HFF-Myc (cell line): ENCODE measurements at regions not wholly inside any gene's neighbourhood (a gene's known extent, or its start where the extent isn't known, plus 50 kb on each side); places are given as distances from the start of the nearest gene placed in this dataset.

Source experiments
- DNase-seq: peaks from one replicate; pipeline ENCODE4 v3.0.0-alpha.2; 2011; ENCODE audit warnings: low read depth; ENCODE audit errors: extremely low read depth
- H3K4me3 ChIP-seq: replicated peaks from 2 replicates; pipeline ENCODE4 v1.5.1; 2011; ENCODE audit warnings: low read depth, mild to moderate bottlenecking, control low read depth, low read length
- CTCF ChIP-seq: IDR thresholded peaks from 2 replicates; pipeline ENCODE4 v1.5.1; 2012; ENCODE audit warnings: mild to moderate bottlenecking, low read depth, low read length, control low read depth; ENCODE audit errors: missing control alignments

GRCh38 chr14:100386846-100387245 is 63.7 kb downstream of the SLC25A47 start:
- no peak overlapping the region for H3K4me3 ChIP-seq
- TF ChIP-seq CTCF: no peak
- DNase-seq: no peak

GRCh38 chr14:100387450-100387849 is 64.3 kb downstream of the SLC25A47 start:
- no peak for DNase-seq
- H3K4me3 ChIP-seq: no peak overlapping the region
- TF ChIP-seq CTCF: no peak

- DNase-seq: no peak
- no peak for TF ChIP-seq CTCF
- H3K4me3 ChIP-seq: no peak overlapping the region
Measured at GRCh38 chr14:100388103-100389054, 65.2 kb downstream of the SLC25A47 start.

GRCh38 chr14:100389497-100390104 is 66.5 kb downstream of the SLC25A47 start:
- no peak overlapping the region for H3K4me3 ChIP-seq
- no peak for DNase-seq
- TF ChIP-seq CTCF: no peak

GRCh38 chr14:100391173-100391572 is 68.0 kb downstream of the SLC25A47 start:
- DNase-seq: no peak
- no peak overlapping the region for H3K4me3 ChIP-seq
- no peak for TF ChIP-seq CTCF

GRCh38 chr14:100391724-100392123 is 68.6 kb downstream of the SLC25A47 start:
- no peak for TF ChIP-seq CTCF
- DNase-seq: no peak
- no peak overlapping the region for H3K4me3 ChIP-seq

GRCh38 chr14:100392356-100392755 is 69.2 kb downstream of the SLC25A47 start:
- no peak overlapping the region for H3K4me3 ChIP-seq
- no peak for TF ChIP-seq CTCF
- DNase-seq: no peak
